Osteoblast (primary cell): ENCODE measurements at regions not wholly inside any gene's neighbourhood (a gene's known extent, or its start where the extent isn't known, plus 50 kb on each side); places are given as distances from the start of the nearest gene placed in this dataset.
A peak's percentile ranks its signal among the peaks of the same experiment; 100 is the strongest.

Source experiments
- DNase-seq: peaks from one replicate; pipeline ENCODE4 v3.0.0; 2011; ENCODE audit warnings: low spot score, mixed read lengths; ENCODE audit not compliant: insufficient read length; ENCODE audit errors: missing footprints
- H2AFZ ChIP-seq: 2 replicates; pipeline ENCODE4 v1.6.0; 2011; ENCODE audit warnings: mild to moderate bottlenecking, low read length
- H3K27ac ChIP-seq: 2 replicates; pipeline ENCODE4 v1.5.1; 2011; ENCODE audit warnings: mild to moderate bottlenecking, low read depth, low read length, moderate library complexity
- H3K27me3 ChIP-seq: 2 replicates; pipeline ENCODE4 v1.6.0; 2012; ENCODE audit warnings: mild to moderate bottlenecking, control low read depth, inconsistent platforms, low read length, moderate library complexity; ENCODE audit not compliant: insufficient read depth
- H3K36me3 ChIP-seq: 2 replicates; pipeline ENCODE4 v1.5.1; 2011; ENCODE audit warnings: mild to moderate bottlenecking, low read length, control low read depth, moderate library complexity; ENCODE audit not compliant: insufficient read depth
- H3K4me1 ChIP-seq: 2 replicates; pipeline ENCODE4 v1.5.1; 2011; ENCODE audit warnings: mild to moderate bottlenecking, low read length, control low read depth, moderate library complexity; ENCODE audit not compliant: insufficient read depth
- H3K4me2 ChIP-seq: 2 replicates; pipeline ENCODE4 v1.6.0; 2011; ENCODE audit warnings: mild to moderate bottlenecking, low read length; ENCODE audit not compliant: insufficient read depth
- H3K4me3 ChIP-seq: fragments of 200-600 bp; sonication (generic); 3 replicates; pipeline ENCODE4 v1.5.1; 2012; ENCODE audit warnings: mild to moderate bottlenecking, low read length, inconsistent platforms; ENCODE audit not compliant: insufficient read depth
- H3K79me2 ChIP-seq: 2 replicates; pipeline ENCODE4 v1.6.0; 2012; ENCODE audit warnings: mild to moderate bottlenecking, low read length, control low read depth, inconsistent platforms; ENCODE audit not compliant: insufficient read depth
- H3K9me3 ChIP-seq: 2 replicates; pipeline ENCODE4 v1.5.1; 2011; ENCODE audit warnings: low read depth, low read length, control low read depth
- H4K20me1 ChIP-seq: 2 replicates; pipeline ENCODE4 v1.6.0; 2012; ENCODE audit warnings: mild to moderate bottlenecking, low read length, control low read depth; ENCODE audit not compliant: insufficient read depth
- CTCF ChIP-seq: IDR thresholded peaks from 2 replicates; pipeline ENCODE4 v1.5.1; 2011; ENCODE audit warnings: mild to moderate bottlenecking, low read depth, low read length, moderate library complexity; ENCODE audit errors: extremely low read depth

GRCh38 chr3:3366386-3366785, 186.9 kb upstream of the CRBN start:
- DNase-seq: no peak
- no peak for TF ChIP-seq CTCF
- H4K20me1 ChIP-seq: no peaks in the 10 kb centered on the region
- H3K27ac ChIP-seq: no peak overlapping the region
- H3K27me3 ChIP-seq: no peaks in the 10 kb centered on the region
- H3K4me3 ChIP-seq: no peak overlapping the region
- no peaks in the 10 kb centered on the region for H3K79me2 ChIP-seq
- H3K4me1 ChIP-seq: no peaks in the 10 kb centered on the region
- no peaks in the 10 kb centered on the region for H3K36me3 ChIP-seq
- no peak overlapping the region for H3K4me2 ChIP-seq
- H2AFZ ChIP-seq: no peak overlapping the region
- no peaks in the 10 kb centered on the region for H3K9me3 ChIP-seq

- Histone ChIP-seq H3K4me3 (no peak overlapping the region), H4K20me1 (no peaks in the 10 kb centered on the region), H3K27me3 (no peaks in the 10 kb centered on the region), H3K4me2 (no peak overlapping the region), H3K4me1 (no peaks in the 10 kb centered on the region), H2AFZ (no peak overlapping the region), H3K79me2 (no peaks in the 10 kb centered on the region), H3K9me3 (no peaks in the 10 kb centered on the region), H3K27ac (no peak overlapping the region), H3K36me3 (no peaks in the 10 kb centered on the region)
- no peak for DNase-seq
- no peak for TF ChIP-seq CTCF
Measured at GRCh38 chr3:3365716-3366115, 186.2 kb upstream of the CRBN start.

- no peaks in the 10 kb centered on the region for H3K79me2 ChIP-seq
- no peaks in the 10 kb centered on the region for H3K4me1 ChIP-seq
- no peaks in the 10 kb centered on the region for H4K20me1 ChIP-seq
- H3K27me3 ChIP-seq: no peaks in the 10 kb centered on the region
- no peak overlapping the region for H3K4me3 ChIP-seq
- H3K9me3 ChIP-seq: no peaks in the 10 kb centered on the region
- H3K27ac ChIP-seq: no peak overlapping the region
- peak; percentile 58 for DNase-seq
- TF ChIP-seq CTCF: no peak
- no peak overlapping the region for H2AFZ ChIP-seq
- H3K4me2 ChIP-seq: no peak overlapping the region
- no peaks in the 10 kb centered on the region for H3K36me3 ChIP-seq
Measured at GRCh38 chr3:3356846-3357245, 177.4 kb upstream of the CRBN start.

- Histone ChIP-seq H3K27me3 (no peaks in the 10 kb centered on the region), H3K9me3 (no peaks in the 10 kb centered on the region), H2AFZ (no peak overlapping the region), H4K20me1 (no peaks in the 10 kb centered on the region), H3K36me3 (no peaks in the 10 kb centered on the region), H3K79me2 (no peaks in the 10 kb centered on the region), H3K4me3 (no peak overlapping the region), H3K4me2 (no peak overlapping the region), H3K4me1 (no peaks in the 10 kb centered on the region), H3K27ac (no peak overlapping the region)
- DNase-seq: no peak
- no peak for TF ChIP-seq CTCF
Measured at GRCh38 chr3:3355442-3355841, 176.0 kb upstream of the CRBN start.
